ENCODE measurements at regions not wholly inside any gene's neighbourhood (a gene's known extent, or its start where the extent isn't known, plus 50 kb on each side); places are given as distances from the start of the nearest gene placed in this dataset.
A peak's percentile ranks its signal among the peaks of the same experiment; 100 is the strongest.
"Not testable (repeated sequence)": the region's sequence is repeated elsewhere in the genome, so short reads cannot be mapped to it uniquely, and the experiment has no call there.

DNA sequence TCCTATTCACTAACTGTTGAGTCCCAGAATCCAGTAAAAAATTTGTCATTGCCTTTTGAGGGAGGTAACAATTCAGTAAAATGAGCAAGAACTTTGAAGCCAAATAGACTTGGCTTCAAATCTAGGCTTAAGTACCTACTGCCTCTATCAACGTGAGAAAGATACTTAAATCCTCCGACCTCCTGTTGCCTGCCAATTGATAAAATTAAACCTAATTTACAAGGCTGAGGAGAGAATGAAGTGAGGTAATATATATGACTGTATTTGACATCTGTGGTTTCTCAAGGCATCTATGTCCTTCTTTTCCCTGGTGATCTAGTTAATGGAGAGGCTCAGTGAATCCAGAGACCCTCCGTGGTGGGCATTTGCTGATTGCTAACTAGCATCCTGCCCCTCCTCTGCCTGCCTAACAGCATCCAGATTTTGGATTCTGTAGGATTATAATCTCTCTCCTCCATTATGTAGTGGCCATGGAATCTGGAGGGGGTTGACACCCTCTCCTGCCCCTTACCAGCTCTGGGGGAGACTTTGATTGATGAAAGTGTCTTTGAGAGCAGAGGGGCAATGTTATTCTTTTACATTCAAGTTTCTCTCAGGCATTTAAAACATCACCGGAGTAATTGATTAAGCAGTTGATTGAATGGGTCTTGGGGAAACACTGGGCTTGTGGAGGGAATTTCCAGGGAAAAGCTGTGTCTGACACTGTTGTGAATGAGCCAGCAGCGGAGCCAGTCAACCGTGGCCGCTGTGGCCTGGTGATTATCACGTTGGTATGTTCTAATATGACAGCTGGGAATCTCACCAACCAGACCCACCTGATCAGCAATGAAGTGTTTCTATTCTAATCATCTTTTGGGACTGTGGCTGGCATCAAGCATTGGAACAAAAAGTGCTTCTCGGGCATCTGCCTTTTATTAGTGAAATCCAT is 140.7 kb upstream of the FAM78B start:
- DNase-seq, result no peak

DNA sequence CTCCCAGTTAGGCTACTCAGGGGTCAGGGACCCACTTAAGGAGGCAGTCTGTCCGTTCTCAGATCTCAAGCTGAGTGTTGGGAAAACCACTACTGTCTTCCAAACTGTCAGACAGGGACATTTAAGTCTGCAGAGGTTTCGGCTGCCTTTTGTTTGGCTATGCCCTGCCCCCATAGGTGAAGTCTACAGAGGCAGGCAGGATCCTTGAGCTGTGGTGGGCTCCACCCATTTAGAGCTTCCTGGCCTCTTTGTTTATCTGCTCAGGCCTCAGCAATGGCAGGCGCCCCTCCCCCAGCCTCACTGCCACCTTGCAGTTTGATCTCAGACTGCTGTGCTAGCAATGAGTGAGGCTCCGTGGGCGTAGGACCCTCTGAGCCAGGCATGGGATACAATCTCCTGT is 149.5 kb upstream of the FAM78B start:
- DNase-seq, result not testable (repeated sequence)

DNA sequence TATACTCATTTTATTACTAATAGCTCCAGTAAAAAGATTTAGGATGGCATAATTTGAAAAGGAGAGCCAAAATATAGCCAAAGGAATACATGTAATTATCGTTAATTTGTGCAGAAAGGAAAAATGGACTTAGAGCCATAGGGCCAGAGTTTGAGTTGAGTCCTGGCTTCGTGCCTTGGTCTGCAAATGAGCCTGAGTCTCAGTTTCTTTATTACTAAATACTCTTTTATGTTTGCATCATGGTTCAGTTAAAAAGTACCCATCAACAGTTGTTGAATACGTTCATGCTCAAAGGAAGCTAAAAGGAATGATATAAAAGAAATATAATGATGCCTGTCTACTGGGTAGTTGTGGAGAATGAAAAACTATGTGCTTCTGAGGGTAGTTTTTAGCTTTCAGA is 155.7 kb upstream of the FAM78B start:
- DNase-seq, result no peak

DNA sequence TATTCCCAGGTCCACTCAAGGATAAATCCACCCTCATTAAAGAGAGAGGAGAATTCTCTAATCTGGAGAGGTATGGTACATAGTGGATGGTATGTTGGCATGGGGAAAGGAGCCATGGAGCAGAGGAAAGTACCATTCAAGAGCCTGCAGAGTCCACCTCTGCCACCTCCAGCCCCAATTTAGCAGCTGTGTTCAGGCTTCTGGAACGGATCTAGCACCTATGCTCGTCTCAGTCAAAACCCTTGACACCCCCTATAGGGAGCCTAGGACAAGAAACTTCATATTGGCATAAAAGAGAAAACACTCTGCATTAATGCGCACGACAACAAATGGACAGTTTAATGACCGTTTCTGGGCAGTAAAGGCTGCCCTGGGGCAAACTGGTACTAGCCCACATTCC is 161.1 kb upstream of the FAM78B start:
- no peak for DNase-seq

DNA sequence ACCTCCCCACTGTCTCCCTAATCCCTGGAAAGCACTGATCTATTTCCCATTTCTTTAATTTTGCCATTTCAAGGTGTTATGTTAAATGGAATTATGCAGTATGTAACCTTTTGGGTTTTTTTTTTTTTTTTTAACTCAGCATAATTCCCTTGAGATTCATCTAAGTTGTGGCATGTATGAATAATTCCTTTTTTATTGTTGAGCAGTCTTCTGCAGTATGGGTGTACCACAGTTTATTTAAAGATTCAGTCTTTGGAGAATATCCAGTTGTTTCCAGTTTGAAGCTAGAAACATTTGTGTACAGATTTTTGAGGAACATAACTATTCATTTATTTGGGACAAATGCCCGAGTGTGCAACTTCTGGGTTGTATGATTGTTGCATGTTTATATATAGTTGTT is 162.2 kb upstream of the FAM78B start:
- no peak for DNase-seq

DNA sequence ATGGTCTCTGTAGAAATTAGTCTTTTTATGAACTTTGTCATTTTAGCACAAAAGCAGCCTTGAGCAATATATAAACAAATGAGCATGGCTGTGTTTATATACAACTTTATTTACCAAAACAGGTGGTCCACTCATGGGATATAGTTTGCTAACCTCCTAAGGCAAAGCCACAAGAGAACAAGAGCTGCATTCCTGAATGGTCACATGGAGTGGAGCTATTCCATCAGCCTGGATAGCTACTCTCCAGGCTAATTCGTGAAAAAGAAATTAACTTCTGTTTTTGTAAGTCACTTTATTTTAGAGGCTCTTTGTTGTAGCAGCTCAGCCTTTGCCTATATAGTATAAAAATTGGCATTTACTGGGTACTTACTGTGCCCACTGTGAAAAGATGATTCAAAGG is 163.3 kb upstream of the FAM78B start:
- no peak for DNase-seq

DNA sequence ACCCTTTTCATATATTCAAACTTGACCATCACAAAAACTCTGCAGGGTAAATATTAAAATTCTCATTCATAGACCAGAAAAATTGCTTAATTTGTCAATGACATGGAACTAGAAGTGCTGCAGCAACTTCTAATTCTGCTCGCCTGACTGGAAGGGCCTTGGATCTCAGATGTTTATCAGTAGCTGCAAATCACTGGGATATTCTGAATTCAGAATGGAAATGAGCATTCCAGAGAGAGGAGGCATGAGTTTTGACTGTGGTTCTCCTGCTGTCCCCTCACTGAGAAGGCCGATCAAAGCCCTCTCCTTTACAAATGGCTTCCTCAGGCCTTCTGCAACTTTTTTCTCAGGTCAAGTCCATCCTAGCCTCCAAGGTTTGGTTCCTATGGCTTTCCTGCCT is 171.3 kb upstream of the FAM78B start:
- no peak for DNase-seq

DNA sequence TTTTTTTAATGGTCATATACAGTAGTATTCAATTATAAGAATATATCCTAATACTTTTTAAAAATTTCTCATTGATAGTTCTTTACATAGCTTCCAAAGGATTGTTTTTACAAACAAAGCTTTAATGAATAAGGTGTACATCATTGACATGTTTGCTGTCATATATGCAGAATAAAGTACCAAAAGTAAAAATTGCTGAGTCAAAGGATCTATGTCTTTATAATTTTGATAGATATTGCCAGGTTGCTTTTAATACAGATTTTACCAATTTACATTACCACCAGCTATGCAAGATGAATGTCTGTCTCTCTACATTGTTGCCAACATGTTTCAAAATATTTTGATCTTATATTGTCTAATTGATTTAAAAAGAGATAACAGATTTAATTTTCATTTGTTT is 173.9 kb upstream of the FAM78B start:
- no peak for DNase-seq

DNA sequence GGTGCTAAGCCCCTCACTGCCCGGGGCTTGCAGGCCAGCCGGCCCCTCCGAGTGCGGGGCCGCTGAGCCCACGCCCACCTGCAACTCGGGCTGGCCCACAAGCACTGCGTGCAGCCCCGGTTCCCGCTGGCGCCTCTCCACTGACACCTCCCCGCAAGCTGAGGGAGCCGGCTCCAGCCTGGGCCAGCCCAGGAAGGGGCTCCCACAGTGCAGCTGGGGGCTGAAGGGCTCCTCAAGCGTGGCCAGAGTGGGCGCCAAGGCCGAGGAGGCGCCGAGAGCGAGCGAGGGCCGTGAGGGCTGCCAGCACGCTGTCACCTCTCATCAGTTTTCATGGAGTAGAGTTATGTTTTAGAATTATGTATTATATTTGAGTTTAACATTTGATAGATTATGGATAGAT is 176.5 kb upstream of the FAM78B start:
- DNase-seq, result no peak

DNA sequence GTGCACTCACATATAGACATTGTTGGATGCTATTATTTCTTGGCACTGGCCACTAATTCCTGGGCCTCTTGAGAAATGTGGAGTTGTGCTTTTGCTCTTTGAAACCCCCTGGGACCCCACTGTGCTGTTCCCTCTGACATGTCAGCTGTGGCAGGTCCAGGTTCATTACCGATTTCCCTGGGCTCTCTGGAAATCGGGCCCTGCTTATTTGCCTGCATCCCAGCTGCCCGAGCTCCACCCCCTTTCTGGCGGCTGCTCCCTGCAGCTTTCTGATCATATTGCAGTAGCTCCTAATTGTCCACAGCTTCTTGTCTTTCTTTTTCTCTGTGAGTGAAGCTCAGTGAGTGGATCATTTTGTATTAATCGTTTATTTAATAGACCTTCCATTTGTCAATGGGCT is 183.7 kb upstream of the FAM78B start:
- DNase-seq, result no peak

DNA sequence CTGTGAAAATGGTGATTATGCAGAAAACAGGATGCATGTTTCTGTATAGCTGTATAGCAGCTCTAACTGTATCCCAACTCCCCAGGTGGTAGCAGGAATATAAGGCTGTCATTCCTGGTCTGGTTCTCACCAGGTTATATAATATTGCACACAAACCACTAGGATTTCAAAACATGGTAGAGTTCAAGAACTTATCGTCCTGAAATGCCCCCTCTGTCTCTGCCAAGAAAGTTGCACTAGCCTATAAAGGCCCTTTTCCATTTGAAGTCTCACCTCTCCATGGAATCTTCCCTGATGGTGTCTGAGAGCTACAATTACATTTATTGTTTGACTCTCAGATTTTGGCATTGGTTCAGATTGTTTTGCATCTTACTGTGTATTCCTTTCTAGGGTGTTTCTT is 184.9 kb upstream of the FAM78B start:
- no peak for DNase-seq

DNA sequence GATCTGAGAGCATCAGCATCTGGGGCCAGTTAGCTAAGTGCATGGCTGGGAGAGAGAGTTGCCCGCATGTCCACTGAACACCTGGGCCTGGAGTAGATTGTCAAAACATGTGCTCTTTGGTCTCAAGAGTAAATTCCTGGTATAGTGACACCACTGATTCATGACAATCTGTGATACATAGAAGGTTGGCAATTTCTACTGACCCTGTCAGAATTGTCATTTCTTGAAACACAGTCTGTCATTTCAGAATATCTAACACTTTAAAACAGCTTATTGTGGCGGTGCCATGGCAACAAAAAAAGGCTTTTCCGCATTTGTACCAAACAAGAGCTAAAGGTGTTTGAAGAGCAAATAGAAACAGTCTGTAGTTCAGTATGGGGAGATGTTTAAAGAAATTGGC is 186.4 kb upstream of the FAM78B start:
- no peak for DNase-seq

DNA sequence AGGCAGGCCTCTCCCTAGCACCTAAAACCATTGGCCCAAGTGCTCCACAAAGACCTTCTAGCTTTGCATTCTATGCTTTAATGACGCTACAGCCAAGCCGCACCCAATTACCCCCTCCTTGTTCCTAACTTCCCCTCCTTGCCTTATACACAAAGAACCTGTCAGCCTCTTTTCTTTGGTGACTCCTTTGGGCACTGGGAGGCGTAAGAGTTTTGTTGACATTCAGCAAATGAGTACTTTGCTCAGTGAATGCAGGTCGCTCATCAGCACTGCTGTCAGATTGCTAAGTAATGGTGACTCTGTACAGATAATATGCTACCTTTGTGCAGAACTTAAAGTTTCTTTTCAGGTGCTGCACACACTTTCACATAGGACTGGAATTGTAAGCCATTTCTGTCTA is 187.6 kb upstream of the FAM78B start:
- peak; percentile 14 for DNase-seq

DNA sequence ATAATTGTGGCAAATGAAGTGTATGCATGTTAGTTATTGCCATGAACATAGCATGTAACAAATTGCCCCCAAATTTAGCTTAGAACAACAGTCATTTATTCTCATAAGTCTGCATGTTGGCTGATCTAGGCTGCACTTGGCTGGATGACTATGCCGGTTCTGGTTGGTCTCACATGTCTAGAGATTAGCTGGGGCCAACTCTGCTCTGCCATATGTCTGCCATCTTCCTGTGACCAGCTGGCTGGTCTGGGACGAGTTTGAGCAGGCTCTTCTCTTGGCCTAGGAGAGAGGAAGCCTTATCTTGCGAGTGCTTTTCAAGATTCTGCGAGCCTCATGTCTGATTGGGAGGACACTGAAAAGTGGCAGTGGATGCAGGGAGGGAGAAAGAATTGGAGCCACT is 198.3 kb upstream of the FAM78B start:
- DNase-seq, result no peak

DNA sequence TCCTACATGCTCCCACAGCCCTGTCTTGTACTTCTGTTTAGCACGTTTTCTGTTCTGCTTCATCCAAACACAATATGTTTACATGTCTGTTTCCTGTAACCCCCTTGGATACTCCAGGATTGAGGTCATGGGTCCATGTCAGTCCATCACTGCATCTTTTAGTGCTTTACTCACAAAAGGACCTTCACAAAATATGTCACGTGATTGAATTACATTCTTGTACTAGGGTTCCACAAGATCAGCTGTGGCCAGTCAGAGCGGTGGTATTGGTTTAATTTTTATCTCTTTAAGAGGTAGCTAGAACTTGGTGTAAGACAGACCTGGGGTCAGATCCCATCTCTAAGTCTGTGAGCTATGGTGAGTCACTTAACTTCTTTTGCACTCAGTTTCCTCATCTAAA is 201.2 kb upstream of the FAM78B start:
- no peak for DNase-seq

DNA sequence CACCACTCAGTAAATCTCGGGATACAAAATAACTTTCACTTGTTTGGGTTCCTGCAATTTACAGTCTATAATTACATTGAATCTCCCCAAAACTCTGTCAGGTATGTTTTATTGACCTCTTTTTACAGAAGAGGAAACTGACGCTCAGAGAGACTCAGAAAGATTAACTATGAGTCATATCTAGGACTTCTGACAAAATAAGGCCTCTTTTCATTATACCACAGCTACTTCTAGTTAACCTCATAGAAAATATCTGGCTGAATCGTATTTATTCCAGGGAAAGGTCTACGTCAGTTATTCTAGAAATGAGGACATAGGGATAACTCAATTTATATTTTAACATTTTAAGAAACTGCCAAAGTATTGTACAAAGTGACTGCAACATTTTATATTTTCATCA is 211.1 kb upstream of the FAM78B start:
- DNase-seq, result no peak

DNA sequence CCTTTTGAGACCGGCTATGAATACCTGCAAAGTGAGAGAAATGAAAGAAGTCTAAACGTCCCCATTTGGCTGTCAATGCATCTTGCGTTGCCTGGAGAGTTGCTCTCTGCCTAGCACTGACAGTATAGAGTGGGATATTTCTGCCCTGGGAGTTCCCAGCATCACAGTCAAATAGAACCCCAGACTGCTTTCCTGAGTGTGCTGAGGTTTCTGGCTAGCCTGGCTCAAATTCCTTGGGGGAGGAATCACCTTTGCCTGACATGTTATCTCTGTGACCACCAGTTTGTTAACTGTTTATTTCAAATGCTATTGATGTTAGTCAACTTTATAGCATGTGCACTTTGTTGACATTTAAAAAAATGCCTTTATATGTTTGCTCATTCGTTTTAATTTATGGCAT is 212.0 kb upstream of the FAM78B start:
- no peak for DNase-seq

DNA sequence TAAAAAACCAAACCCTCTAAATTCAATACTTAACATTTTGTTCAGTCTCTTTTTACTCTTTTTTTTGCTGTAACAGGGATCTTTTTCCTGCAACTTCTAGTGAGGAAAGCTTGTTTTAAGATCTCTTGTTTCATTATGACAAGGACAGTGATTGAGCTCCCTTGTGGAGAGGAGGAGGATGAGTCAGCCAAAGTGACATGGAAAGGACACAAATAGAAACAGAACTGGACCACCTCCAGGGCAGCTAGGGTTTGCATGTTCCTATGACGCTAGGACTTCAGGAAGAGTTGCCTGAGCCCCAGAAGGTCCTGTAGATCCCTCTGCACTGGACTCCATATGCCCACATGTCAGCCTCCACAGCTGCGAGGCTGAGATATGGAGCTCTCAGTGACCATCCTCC is 212.6 kb upstream of the FAM78B start:
- DNase-seq, result peak; percentile 15

DNA sequence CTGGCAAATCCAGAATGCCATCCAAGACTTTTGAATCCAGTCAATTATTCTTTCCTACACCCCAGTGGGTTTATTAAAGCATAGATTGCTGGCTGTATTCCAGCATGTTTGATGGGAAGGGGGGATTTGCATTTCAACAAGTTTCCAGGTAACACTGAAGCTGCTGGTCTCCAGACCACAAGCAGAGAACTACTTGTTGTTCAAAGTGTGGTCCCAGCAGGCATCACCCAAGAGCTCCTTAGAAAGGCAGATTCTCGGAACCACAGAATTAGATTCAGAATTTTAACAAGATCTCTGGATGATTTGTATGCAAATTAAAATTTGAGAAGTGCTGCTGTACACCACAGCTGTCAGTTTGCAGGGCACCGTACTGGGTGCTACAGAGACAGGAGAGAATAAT is 216.3 kb upstream of the FAM78B start:
- DNase-seq, result no peak

DNA sequence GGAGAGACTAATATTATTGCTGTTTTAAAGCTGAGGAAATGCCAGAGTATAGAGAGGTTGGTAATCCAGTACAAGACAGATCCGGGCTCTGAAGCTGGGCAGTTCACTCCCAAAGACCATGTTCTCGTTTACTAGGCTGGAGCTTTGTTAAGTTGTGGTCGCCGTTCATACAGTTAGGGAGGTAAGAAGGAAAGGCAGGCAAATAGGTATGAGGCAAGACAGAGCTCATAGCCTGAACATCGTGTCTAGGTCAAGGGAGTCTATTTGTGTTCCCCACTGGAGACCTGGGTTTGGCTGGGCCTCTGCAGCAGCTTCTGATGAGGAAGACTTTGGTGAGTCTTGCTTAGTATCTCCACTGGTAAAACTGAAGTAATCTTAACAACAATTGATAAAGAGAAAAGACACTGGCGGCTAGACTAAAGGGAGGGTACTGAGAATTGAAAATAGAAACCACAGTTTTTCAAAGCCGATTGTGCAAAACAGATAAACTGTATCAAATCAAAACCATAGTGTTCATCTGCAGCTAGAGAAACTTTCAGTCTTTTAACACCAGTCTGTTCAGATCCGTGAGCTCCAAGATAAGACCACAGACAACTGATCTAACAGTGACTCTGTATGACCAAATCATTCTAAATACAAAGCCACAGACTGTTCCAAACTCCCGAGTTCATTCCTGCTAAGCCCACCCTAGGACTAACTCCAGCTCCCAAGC is 217.0 kb upstream of the FAM78B start:
- peak; percentile 70 for DNase-seq

DNA sequence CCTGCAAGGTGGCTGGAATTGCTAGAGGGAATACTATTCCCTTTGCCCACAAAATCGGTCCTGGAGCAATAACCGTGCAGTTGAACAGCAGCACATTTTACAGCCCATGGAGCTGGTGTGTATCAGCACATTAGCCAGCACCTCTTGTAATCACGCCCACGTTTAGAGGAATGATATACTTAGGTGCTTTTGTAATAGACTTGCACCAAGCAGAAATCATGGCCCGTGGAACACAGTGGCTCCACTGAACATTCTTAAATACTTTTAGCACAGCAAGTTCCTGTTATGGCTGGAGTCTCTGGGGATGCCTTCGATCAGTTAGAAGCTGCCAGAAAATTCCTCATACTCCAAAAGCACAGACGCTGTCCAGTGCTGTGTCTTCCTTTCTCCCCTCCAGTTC is 218.1 kb upstream of the FAM78B start:
- DNase-seq, result no peak

DNA sequence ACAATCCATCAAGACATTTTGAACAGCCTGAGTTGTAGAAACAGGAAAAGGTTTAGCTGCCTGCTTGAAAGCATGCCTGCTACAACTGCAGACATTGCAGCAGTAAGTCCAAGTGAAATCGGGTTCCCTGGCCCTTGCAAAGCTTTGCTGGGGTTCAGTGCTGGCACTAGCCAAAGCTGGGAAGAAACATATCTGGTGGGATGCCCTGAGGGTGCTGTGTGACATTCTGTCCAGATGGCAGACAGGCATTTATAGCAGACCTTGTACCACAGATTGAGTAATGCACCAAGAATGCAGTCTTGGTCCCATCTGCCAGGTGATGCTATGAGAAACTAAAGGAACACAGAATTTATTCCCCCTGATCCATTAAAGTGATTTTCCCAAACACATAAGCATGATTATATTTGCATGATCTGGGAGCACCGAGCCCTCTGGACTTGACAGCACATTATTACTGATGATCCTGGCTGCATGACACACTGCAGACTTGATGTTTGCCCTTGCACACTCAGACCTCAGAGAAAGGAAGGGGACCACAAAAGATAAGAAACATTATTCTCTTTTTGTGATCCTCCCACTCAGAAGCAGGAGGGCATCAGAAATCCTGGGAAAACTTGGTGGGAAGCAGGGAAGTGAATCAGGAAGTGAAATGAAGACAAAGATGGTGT is 223.7 kb upstream of the FAM78B start:
- no peak for DNase-seq

DNA sequence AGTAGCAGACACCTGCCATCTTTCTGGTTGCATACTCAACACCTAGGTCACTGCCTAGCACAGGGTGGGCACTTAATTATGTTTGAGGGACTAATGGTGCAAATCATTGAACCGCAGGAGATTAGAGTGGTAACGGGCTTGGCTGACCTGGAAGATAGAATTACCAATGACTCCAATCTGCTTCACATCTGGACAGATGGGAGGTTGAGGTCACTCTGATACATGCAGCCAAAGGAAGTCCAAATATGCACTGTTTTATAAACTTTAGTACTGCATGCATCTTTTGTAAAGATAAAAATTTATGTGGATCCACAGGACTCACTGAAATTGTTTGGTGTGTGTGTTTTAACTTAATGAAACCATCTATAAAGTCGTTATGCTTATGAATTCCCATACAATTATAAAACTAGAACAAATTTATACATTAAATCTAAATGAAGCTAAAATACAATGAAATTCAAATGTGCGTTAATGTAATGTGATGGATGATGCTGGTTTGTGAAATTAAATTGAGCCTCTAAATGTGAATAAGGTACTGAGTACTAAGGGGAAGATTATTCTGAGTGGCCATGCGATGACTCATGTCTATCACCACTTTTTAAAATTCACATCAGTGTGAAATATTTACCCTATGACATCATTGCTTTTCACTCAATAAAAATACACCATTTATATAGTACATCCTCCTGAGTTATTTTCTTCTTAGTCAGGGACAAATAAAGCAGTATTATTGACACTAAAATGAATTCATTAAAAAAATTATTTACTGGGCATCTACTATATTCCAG is 224.7 kb upstream of the FAM78B start:
- no peak for DNase-seq

Measured in OCI-M1 (cell line).